ENCODE measurements at regions not wholly inside any gene's neighbourhood (a gene's known extent, or its start where the extent isn't known, plus 50 kb on each side); places are given as distances from the start of the nearest gene placed in this dataset.

DNA sequence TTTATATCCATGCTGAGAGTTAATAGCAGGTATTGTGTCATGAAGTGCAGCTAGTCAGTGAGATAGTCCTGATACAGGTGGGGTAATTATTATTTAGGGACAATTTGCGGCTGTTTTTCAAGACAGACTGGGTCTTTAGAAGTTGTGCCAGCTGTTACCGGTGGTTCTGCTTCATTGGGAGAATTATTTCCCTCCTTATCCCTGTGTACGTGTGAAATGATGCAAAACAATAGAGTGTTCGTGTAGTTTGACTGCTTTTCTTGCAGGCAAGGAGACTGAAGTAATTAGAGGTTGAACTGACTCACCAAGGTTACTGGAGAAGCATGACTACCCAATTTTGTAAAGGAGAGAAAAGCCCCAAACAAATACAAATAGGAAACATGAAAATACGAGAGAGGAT lies 101.7 kb downstream of the ARRDC3 start:
- peaks cover 20% of the 10 kb centered on the region for H3K4me1 ChIP-seq (ENCODE audit: insufficient read depth, low read length, severe bottlenecking)
- H3K9me3 ChIP-seq (ENCODE audit: low read length), result 0 out of 2 replicates have a peak, but pooled peaks cover 2% of the 10 kb centered on the region
- H3K79me2 ChIP-seq (ENCODE audit: insufficient read depth, low read length), result no peaks in the 10 kb centered on the region
- no peak overlapping the region for H3K4me2 ChIP-seq (ENCODE audit: low read length)
- no peaks in the 10 kb centered on the region; the same call in 1 of the 2 replicates for H3K36me3 ChIP-seq (ENCODE audit: insufficient read depth, low read length)
- H3K27ac ChIP-seq (ENCODE audit: low read depth, low read length, poor library complexity, severe bottlenecking), result no peak overlapping the region
- no peak overlapping the region for H2AFZ ChIP-seq (ENCODE audit: low read length)
- H3K27me3 ChIP-seq (ENCODE audit: insufficient read depth, low read length), result no peaks in the 10 kb centered on the region
- no peaks in the 10 kb centered on the region for H4K20me1 ChIP-seq (ENCODE audit: insufficient read depth, low read length)
- H3K9me2 ChIP-seq (ENCODE audit: low read depth, low read length), result no peaks in the 10 kb centered on the region
- no peak overlapping the region for H3K9ac ChIP-seq (ENCODE audit: low read length)
- H3F3A ChIP-seq (ENCODE audit: insufficient read depth, low read length), result no peaks in the 10 kb centered on the region
- H3K4me3 ChIP-seq (ENCODE audit: low read depth, low read length, poor library complexity, severe bottlenecking), result no peak overlapping the region
- TF ChIP-seq EZH2 (IDR thresholded peaks at IDR 0.05; ENCODE audit: borderline replicate concordance, low read length), result no peak
- TF ChIP-seq, protein P1, sequence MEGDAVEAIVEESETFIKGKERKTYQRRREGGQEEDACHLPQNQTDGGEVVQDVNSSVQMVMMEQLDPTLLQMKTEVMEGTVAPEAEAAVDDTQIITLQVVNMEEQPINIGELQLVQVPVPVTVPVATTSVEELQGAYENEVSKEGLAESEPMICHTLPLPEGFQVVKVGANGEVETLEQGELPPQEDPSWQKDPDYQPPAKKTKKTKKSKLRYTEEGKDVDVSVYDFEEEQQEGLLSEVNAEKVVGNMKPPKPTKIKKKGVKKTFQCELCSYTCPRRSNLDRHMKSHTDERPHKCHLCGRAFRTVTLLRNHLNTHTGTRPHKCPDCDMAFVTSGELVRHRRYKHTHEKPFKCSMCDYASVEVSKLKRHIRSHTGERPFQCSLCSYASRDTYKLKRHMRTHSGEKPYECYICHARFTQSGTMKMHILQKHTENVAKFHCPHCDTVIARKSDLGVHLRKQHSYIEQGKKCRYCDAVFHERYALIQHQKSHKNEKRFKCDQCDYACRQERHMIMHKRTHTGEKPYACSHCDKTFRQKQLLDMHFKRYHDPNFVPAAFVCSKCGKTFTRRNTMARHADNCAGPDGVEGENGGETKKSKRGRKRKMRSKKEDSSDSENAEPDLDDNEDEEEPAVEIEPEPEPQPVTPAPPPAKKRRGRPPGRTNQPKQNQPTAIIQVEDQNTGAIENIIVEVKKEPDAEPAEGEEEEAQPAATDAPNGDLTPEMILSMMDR (IDR thresholded peaks at IDR 0.05; ENCODE audit: low read length), result no peak

DNA sequence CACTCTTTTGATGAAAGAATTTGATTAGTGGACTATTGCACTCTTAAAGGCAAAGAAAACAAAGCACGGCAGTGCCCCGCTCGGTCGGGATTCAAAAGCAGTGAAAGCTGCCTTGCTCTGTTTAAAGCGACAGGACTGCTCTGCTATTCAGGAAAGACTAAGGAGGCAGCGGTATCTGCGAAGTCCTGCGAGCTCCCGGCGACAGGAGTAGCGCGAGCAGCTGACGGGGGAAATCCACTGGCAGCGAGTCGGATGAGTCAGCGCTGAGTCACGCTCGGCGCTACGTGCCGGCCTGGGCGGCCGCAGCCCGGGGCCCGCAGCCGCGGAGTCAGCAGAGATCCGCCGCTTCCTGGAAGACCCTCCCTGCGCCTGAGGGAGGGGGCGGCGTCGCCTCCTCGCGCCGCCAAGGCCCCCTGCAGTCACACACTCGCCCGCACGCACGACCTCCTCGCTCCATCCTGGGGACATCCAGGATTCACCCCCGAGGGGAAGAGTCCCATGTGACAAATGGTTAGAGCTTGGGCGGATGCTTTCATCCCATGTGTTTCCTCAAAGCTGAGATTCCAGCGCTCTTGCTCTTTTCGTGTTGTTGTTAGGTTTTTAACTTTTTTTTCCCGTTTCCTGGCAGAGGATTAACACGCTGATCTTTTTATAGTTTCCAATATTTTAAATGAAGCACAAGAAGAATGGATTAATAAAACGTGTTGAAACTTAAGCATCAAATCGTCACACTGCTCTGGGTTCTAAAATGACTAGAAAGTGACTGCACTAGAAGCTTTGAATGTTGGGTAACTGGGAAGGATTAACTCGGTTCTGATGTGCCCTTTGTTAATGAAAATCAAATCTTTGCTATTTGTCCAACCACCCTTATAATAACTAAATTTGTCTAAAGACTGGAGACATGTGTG lies 102.5 kb downstream of the ARRDC3 start:
- Histone ChIP-seq H3K9me2 (ENCODE audit: low read depth, low read length) (no peaks in the 10 kb centered on the region), H3K9ac (ENCODE audit: low read length) (peak overlapping the region; percentile 21; the same call in 1 of the 2 replicates), H4K20me1 (ENCODE audit: insufficient read depth, low read length) (no peaks in the 10 kb centered on the region), H3K9me3 (ENCODE audit: low read length) (0 out of 2 replicates have a peak, but pooled peaks cover 2% of the 10 kb centered on the region), H3F3A (ENCODE audit: insufficient read depth, low read length) (no peaks in the 10 kb centered on the region), H3K27ac (ENCODE audit: low read depth, low read length, poor library complexity, severe bottlenecking) (no peak overlapping the region), H3K4me3 (ENCODE audit: low read depth, low read length, poor library complexity, severe bottlenecking) (peak overlapping the region; percentile 60), H3K4me2 (ENCODE audit: low read length) (peak overlapping the region; percentile 71), H3K27me3 (ENCODE audit: insufficient read depth, low read length) (no peaks in the 10 kb centered on the region), H3K36me3 (ENCODE audit: insufficient read depth, low read length) (no peaks in the 10 kb centered on the region; the same call in 1 of the 2 replicates), H2AFZ (ENCODE audit: low read length) (peak overlapping the region; percentile 8; the same call in 1 of the 2 replicates), H3K4me1 (ENCODE audit: insufficient read depth, low read length, severe bottlenecking) (peaks cover 20% of the 10 kb centered on the region), H3K79me2 (ENCODE audit: insufficient read depth, low read length) (no peaks in the 10 kb centered on the region)
- TF ChIP-seq, protein P1 (IDR thresholded peaks at IDR 0.05; ENCODE audit: low read length), result no peak
- no peak for TF ChIP-seq EZH2 (IDR thresholded peaks at IDR 0.05; ENCODE audit: borderline replicate concordance, low read length)

GRCh38 chr5:91277840-91278239 lies 105.3 kb downstream of the ARRDC3 start:
- H3K27ac ChIP-seq (ENCODE audit: low read depth, low read length, poor library complexity, severe bottlenecking), result no peak overlapping the region
- TF ChIP-seq, protein P1 (IDR thresholded peaks at IDR 0.05; ENCODE audit: low read length), result no peak
- TF ChIP-seq EZH2 (IDR thresholded peaks at IDR 0.05; ENCODE audit: borderline replicate concordance, low read length), result no peak
- no peaks in the 10 kb centered on the region for H4K20me1 ChIP-seq (ENCODE audit: insufficient read depth, low read length)
- no peaks in the 10 kb centered on the region for H3F3A ChIP-seq (ENCODE audit: insufficient read depth, low read length)
- H3K9me3 ChIP-seq (ENCODE audit: low read length), result no peaks in the 10 kb centered on the region; the same call in 1 of the 2 replicates
- H2AFZ ChIP-seq (ENCODE audit: low read length), result no peak overlapping the region
- no peaks in the 10 kb centered on the region for H3K36me3 ChIP-seq (ENCODE audit: insufficient read depth, low read length)
- no peaks in the 10 kb centered on the region for H3K27me3 ChIP-seq (ENCODE audit: insufficient read depth, low read length)
- H3K9ac ChIP-seq (ENCODE audit: low read length), result no peak overlapping the region
- H3K4me2 ChIP-seq (ENCODE audit: low read length), result no peak overlapping the region
- H3K79me2 ChIP-seq (ENCODE audit: insufficient read depth, low read length), result no peaks in the 10 kb centered on the region
- H3K4me1 ChIP-seq (ENCODE audit: insufficient read depth, low read length, severe bottlenecking), result peaks cover 20% of the 10 kb centered on the region
- H3K9me2 ChIP-seq (ENCODE audit: low read depth, low read length), result no peaks in the 10 kb centered on the region
- H3K4me3 ChIP-seq (ENCODE audit: low read depth, low read length, poor library complexity, severe bottlenecking), result no peak overlapping the region

Data from OCI-LY1 (cell line).